H9 (cell line): ENCODE measurements at regions not wholly inside any gene's neighbourhood (a gene's known extent, or its start where the extent isn't known, plus 50 kb on each side); places are given as distances from the start of the nearest gene placed in this dataset.

Source experiments
- DNase-seq: peaks from one replicate; pipeline ENCODE4 v3.0.0-alpha.2; 2017
- H2AFZ ChIP-seq: one replicate; pipeline ENCODE4 v1.6.1; 2013; ENCODE audit warnings: mild to moderate bottlenecking, low read length, control low read depth, moderate library complexity
- H2AK5ac ChIP-seq: 2 replicates; pipeline ENCODE4 v1.6.1; 2013; ENCODE audit warnings: low read length, control low read depth, mixed read lengths; ENCODE audit not compliant: insufficient read length
- H2BK120ac ChIP-seq: one replicate; pipeline ENCODE4 v1.6.1; 2013; ENCODE audit warnings: low read depth, mild to moderate bottlenecking, low read length, control low read depth, inconsistent platforms; ENCODE audit not compliant: poor library complexity, severe bottlenecking
- H2BK12ac ChIP-seq: 2 replicates; pipeline ENCODE4 v1.6.1; 2013; ENCODE audit warnings: low read length, control low read depth, mixed read lengths, low read depth; ENCODE audit not compliant: insufficient read length
- H2BK15ac ChIP-seq: 2 replicates; pipeline ENCODE4 v1.6.1; 2013; ENCODE audit warnings: low read depth, low read length, control low read depth
- H2BK20ac ChIP-seq: one replicate; pipeline ENCODE4 v1.6.1; 2013; ENCODE audit warnings: low read depth, mild to moderate bottlenecking, low read length, control low read depth, inconsistent platforms; ENCODE audit not compliant: poor library complexity, severe bottlenecking
- H2BK5ac ChIP-seq: 2 replicates; pipeline ENCODE4 v1.6.1; 2013; ENCODE audit warnings: low read length, control low read depth, mixed read lengths; ENCODE audit not compliant: insufficient read length
- H3K14ac ChIP-seq: 2 replicates; pipeline ENCODE4 v1.6.1; 2013; ENCODE audit warnings: low read length, control low read depth; ENCODE audit not compliant: insufficient read depth
- H3K18ac ChIP-seq: 2 replicates; pipeline ENCODE4 v1.6.1; 2013; ENCODE audit warnings: low read depth, mild to moderate bottlenecking, mixed read lengths, low read length, control low read depth; ENCODE audit not compliant: insufficient read length
- H3K23ac ChIP-seq: 2 replicates; pipeline ENCODE4 v1.6.1; 2013; ENCODE audit warnings: low read length, control low read depth, mixed read lengths, low read depth; ENCODE audit not compliant: insufficient read length
- H3K23me2 ChIP-seq: 2 replicates; pipeline ENCODE4 v1.6.1; 2013; ENCODE audit warnings: low read depth, mild to moderate bottlenecking, mixed read lengths, low read length, control low read depth; ENCODE audit not compliant: insufficient read length, poor library complexity, severe bottlenecking
- H3K27ac ChIP-seq: 2 replicates; pipeline ENCODE4 v1.5.1; 2013; ENCODE audit warnings: low read length, control low read depth, mixed read lengths, low read depth; ENCODE audit not compliant: insufficient read length
- H3K27me3 ChIP-seq: 2 replicates; pipeline ENCODE4 v1.6.1; 2013; ENCODE audit warnings: low read length, control low read depth, inconsistent platforms; ENCODE audit not compliant: insufficient read depth
- H3K4ac ChIP-seq: 2 replicates; pipeline ENCODE4 v1.6.1; 2013; ENCODE audit warnings: low read depth, mild to moderate bottlenecking, control low read depth, inconsistent platforms, low read length, moderate library complexity
- H3K4me1 ChIP-seq: 2 replicates; pipeline ENCODE4 v1.6.1; 2013; ENCODE audit warnings: low read length, control low read depth, inconsistent platforms; ENCODE audit not compliant: insufficient read depth
- H3K4me2 ChIP-seq: 2 replicates; pipeline ENCODE4 v1.6.1; 2013; ENCODE audit warnings: low read length, control low read depth, mixed read lengths; ENCODE audit not compliant: insufficient read length, insufficient read depth
- H3K56ac ChIP-seq: 2 replicates; pipeline ENCODE4 v1.6.1; 2013; ENCODE audit warnings: low read depth, mild to moderate bottlenecking, mixed read lengths, low read length, control low read depth; ENCODE audit not compliant: insufficient read length
- H3K79me1 ChIP-seq: 2 replicates; pipeline ENCODE4 v1.6.1; 2013; ENCODE audit warnings: low read depth, mild to moderate bottlenecking, moderate library complexity, low read length, control low read depth, inconsistent platforms; ENCODE audit not compliant: insufficient read depth, poor library complexity, severe bottlenecking
- H3K79me2 ChIP-seq: 2 replicates; pipeline ENCODE4 v1.6.1; 2013; ENCODE audit warnings: low read length, control low read depth, inconsistent platforms; ENCODE audit not compliant: insufficient read depth
- H3K9ac ChIP-seq: 2 replicates; pipeline ENCODE4 v1.6.1; 2013; ENCODE audit warnings: low read length, control low read depth, mixed read lengths; ENCODE audit not compliant: insufficient read length; ENCODE audit errors: extremely low read depth
- H3K9me3 ChIP-seq: one replicate; pipeline ENCODE4 v1.6.1; 2013; ENCODE audit warnings: low read depth, low read length, inconsistent platforms; ENCODE audit not compliant: control insufficient read depth
- H3T11ph ChIP-seq: one replicate; pipeline ENCODE4 v1.6.1; 2013; ENCODE audit warnings: mild to moderate bottlenecking, low read length, control low read depth, inconsistent platforms
- H4K20me1 ChIP-seq: one replicate; pipeline ENCODE4 v1.6.1; 2013; ENCODE audit not compliant: control insufficient read depth, insufficient read length, insufficient read depth
- H4K5ac ChIP-seq: 2 replicates; pipeline ENCODE4 v1.6.1; 2013; ENCODE audit warnings: low read depth, mild to moderate bottlenecking, mixed read lengths, low read length, control low read depth; ENCODE audit not compliant: insufficient read length
- H4K8ac ChIP-seq: replicated peaks from 2 replicates; pipeline ENCODE4 v1.6.1; 2013; ENCODE audit warnings: low read length, control low read depth, mixed read lengths, low read depth; ENCODE audit not compliant: insufficient read length
- H4K91ac ChIP-seq: 2 replicates; pipeline ENCODE4 v1.6.1; 2013; ENCODE audit warnings: low read depth, mild to moderate bottlenecking, moderate library complexity, mixed read lengths, low read length, control low read depth; ENCODE audit not compliant: insufficient read length
- H3K27ac Mint-ChIP-seq, 3 experiments: 2 replicates in 2 of 3; 3 replicates in 1 of 3; pipeline ENCODE4 v1.8.0; 2020 to 2021; ENCODE audit warnings: mixed read lengths in 3 of 3, mild to moderate bottlenecking in 1 of 3, moderate library complexity in 1 of 3
- H3K27me3 Mint-ChIP-seq: 2 replicates; pipeline ENCODE4 v1.8.0; 2021; ENCODE audit warnings: low read depth, mild to moderate bottlenecking, moderate library complexity, mixed read lengths
- H3K36me3 Mint-ChIP-seq, 3 experiments: 2 replicates in 2 of 3; 3 replicates in 1 of 3; pipeline ENCODE4 v1.8.0; 2020 to 2021; ENCODE audit warnings: low read depth in 3 of 3, mixed read lengths in 3 of 3; ENCODE audit not compliant: insufficient read depth in 1 of 3
- H3K4me1 Mint-ChIP-seq, 2 experiments: 2 replicates each; pipeline ENCODE4 v1.8.0; 2020; ENCODE audit warnings: mixed read lengths in 2 of 2
- H3K4me3 Mint-ChIP-seq, 2 experiments: 2 replicates in 1 of 2; 3 replicates in 1 of 2; pipeline ENCODE4 v1.8.0; 2020 to 2021; ENCODE audit warnings: mild to moderate bottlenecking in 2 of 2, mixed read lengths in 2 of 2, moderate library complexity in 1 of 2
- H3K9me3 Mint-ChIP-seq, 2 experiments: 2 replicates in 1 of 2; 3 replicates in 1 of 2; pipeline ENCODE4 v1.8.0; 2020; ENCODE audit warnings: mild to moderate bottlenecking in 2 of 2, mixed read lengths in 2 of 2, moderate library complexity in 1 of 2
- WGBS: extraction: QIAGEN DNeasy Blood & Tissue Kit; methylation state at CpG from one replicate; pipeline ENCODE4 v1.1.7; 2013; ENCODE audit warnings: missing lambda C conversion rate, low lambda C conversion rate, mixed read lengths; ENCODE audit not compliant: insufficient read length; ENCODE audit errors: extremely low coverage; 5-methylcytosine and 5-hydroxymethylcytosine counted together
- TF ChIP-seq, protein P1 (sequence below): fragments of 200-600 bp; sonication (generic); conservative IDR thresholded peaks from 3 replicates; pipeline ENCODE4 v1.8.0; 2021; ENCODE audit warnings: antibody characterized with exemption, mild to moderate bottlenecking

DNA sequence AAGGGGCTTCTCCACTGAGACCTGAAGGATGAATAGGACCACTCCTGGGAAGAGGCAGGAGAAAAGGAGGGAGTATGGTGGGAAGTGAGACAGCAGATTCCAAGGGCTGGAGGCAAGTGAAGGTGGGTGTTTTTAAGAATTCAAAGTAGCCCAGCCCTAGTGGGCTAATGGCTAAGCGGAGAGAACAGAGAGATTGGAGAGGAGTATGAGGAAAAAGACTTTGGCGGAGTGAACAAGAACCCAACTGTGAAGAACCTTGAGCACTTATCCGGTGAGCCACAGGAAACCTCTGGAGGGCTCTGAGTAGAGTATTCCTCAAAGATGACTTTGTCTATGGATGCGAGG, 142.6 kb downstream of the COPS8 start:
- Histone ChIP-seq H3T11ph (peak overlapping the region; percentile 8), H2BK20ac (no peak overlapping the region), H3K27me3 (0 out of 2 replicates have a peak, but pooled peaks cover 2% of the 10 kb centered on the region), H3K9ac (no peak overlapping the region), H3K23ac (no peak overlapping the region), H3K79me2 (no peaks in the 10 kb centered on the region), H3K23me2 (no peaks in the 10 kb centered on the region), H4K20me1 (no peaks in the 10 kb centered on the region), H3K18ac (no peak overlapping the region), H2AFZ (no peak overlapping the region), H4K91ac (no peak overlapping the region), H2BK15ac (no peak overlapping the region), H3K4me2 (no peak overlapping the region), H4K5ac (no peak overlapping the region), H4K8ac (no peak overlapping the region), H3K4me1 (no peaks in the 10 kb centered on the region), H3K9me3 (no peaks in the 10 kb centered on the region), H3K4ac (no peak overlapping the region), H3K27ac (no peak overlapping the region), H3K56ac (no peak overlapping the region), H2BK120ac (no peak overlapping the region), H3K79me1 (no peaks in the 10 kb centered on the region), H3K14ac (no peak overlapping the region), H2AK5ac (no peak overlapping the region), H2BK12ac (no peak overlapping the region), H2BK5ac (no peak overlapping the region)
- DNase-seq = no peak
- Mint-ChIP-seq H3K4me3 (no peak overlapping the region), H3K27ac (no peak overlapping the region), H3K9me3 (no peaks in the 10 kb centered on the region), H3K4me1 (no peaks in the 10 kb centered on the region), H3K36me3 (no peaks in the 10 kb centered on the region), H3K27me3 (no peaks in the 10 kb centered on the region)
- WGBS = no CpG with 5 or more reads among the region's 4 CpGs
- TF ChIP-seq, protein P1, sequence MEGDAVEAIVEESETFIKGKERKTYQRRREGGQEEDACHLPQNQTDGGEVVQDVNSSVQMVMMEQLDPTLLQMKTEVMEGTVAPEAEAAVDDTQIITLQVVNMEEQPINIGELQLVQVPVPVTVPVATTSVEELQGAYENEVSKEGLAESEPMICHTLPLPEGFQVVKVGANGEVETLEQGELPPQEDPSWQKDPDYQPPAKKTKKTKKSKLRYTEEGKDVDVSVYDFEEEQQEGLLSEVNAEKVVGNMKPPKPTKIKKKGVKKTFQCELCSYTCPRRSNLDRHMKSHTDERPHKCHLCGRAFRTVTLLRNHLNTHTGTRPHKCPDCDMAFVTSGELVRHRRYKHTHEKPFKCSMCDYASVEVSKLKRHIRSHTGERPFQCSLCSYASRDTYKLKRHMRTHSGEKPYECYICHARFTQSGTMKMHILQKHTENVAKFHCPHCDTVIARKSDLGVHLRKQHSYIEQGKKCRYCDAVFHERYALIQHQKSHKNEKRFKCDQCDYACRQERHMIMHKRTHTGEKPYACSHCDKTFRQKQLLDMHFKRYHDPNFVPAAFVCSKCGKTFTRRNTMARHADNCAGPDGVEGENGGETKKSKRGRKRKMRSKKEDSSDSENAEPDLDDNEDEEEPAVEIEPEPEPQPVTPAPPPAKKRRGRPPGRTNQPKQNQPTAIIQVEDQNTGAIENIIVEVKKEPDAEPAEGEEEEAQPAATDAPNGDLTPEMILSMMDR = no peak
